Natural killer cell (primary cell): ENCODE measurements at regions not wholly inside any gene's neighbourhood (a gene's known extent, or its start where the extent isn't known, plus 50 kb on each side); places are given as distances from the start of the nearest gene placed in this dataset.
"Not testable (repeated sequence)": the region's sequence is repeated elsewhere in the genome, so short reads cannot be mapped to it uniquely, and the experiment has no call there.

ENCODE experiments used
- ATAC-seq, 3 donors: fragments of 150-1000 bp in 2 of 3; fragments of 200-7000 bp in 1 of 3; cut with Tn5 transposase; 1 replicate in 1 of 3; 2 replicates in 2 of 3; pipeline ENCODE4 v1.10.0; 2021; ENCODE audit warnings: mild to moderate bottlenecking in 2 of 3, moderate library complexity in 2 of 3
- DNase-seq, 2 donors: peaks; one replicate each; pipeline versions ENCODE4 v3.0.0 to v3.0.0-alpha.2; 2013 to 2021; ENCODE audit warnings: mixed read lengths in 1 of 2
- H3K27ac ChIP-seq: one replicate; pipeline ENCODE4 v1.5.1; 2013; ENCODE audit warnings: mild to moderate bottlenecking, low read length
- H3K27me3 ChIP-seq: one replicate; pipeline ENCODE4 v1.6.1; 2013; ENCODE audit warnings: low read length; ENCODE audit not compliant: control insufficient read depth, insufficient read depth
- H3K36me3 ChIP-seq: one replicate; pipeline ENCODE4 v1.6.1; 2013; ENCODE audit warnings: low read length; ENCODE audit not compliant: control insufficient read depth, insufficient read depth
- H3K4me1 ChIP-seq: one replicate; pipeline ENCODE4 v1.6.1; 2013; ENCODE audit warnings: low read length; ENCODE audit not compliant: control insufficient read depth, insufficient read depth
- H3K4me3 ChIP-seq: one replicate; pipeline ENCODE4 v1.5.1; 2013; ENCODE audit warnings: low read length
- H3K9me3 ChIP-seq: one replicate; pipeline ENCODE4 v1.6.1; 2013; ENCODE audit warnings: low read length; ENCODE audit not compliant: control insufficient read depth, insufficient read depth
- H3K27ac Mint-ChIP-seq, 2 donors: one replicate each; pipeline ENCODE4 v1.8.0; 2022; ENCODE audit warnings: mild to moderate bottlenecking in 2 of 2, mixed read lengths in 2 of 2, moderate library complexity in 1 of 2
- H3K27me3 Mint-ChIP-seq, 2 donors: one replicate each; pipeline ENCODE4 v1.8.0; 2022; ENCODE audit warnings: low read depth in 2 of 2, mixed read lengths in 2 of 2
- H3K36me3 Mint-ChIP-seq: one replicate; pipeline ENCODE4 v1.8.0; 2022; ENCODE audit warnings: mixed read lengths
- H3K4me1 Mint-ChIP-seq, 2 donors: one replicate each; pipeline ENCODE4 v1.8.0; 2022; ENCODE audit warnings: mixed read lengths in 2 of 2
- H3K4me3 Mint-ChIP-seq: one replicate; pipeline ENCODE4 v1.8.0; 2022; ENCODE audit warnings: mild to moderate bottlenecking, moderate library complexity, mixed read lengths
- H3K9me3 Mint-ChIP-seq, 2 donors: one replicate each; pipeline ENCODE4 v1.8.0; 2022; ENCODE audit warnings: mixed read lengths in 2 of 2
- WGBS: methylation state at CpG from one replicate; pipeline ENCODE4 v1.1.7; 2013; ENCODE audit warnings: missing lambda C conversion rate; ENCODE audit not compliant: insufficient coverage; 5-methylcytosine and 5-hydroxymethylcytosine counted together
- intact Hi-C: fragments of 100-400 bp; cut with micrococcal nuclease; formaldehyde crosslinking; loops from one replicate; pipeline ENCODE4 v1.14.2; 2022

GRCh38 chr21:9572782-9573181, 948.6 kb upstream of the TPTE start:
- H3K27ac ChIP-seq, H3K36me3 Mint-ChIP-seq, H3K27ac Mint-ChIP-seq, H3K36me3 ChIP-seq, H3K9me3 Mint-ChIP-seq, H3K4me3 ChIP-seq, H3K9me3 ChIP-seq, H3K4me1 ChIP-seq, H3K4me1 Mint-ChIP-seq, ATAC-seq, H3K27me3 ChIP-seq, H3K27me3 Mint-ChIP-seq, DNase-seq, H3K4me3 Mint-ChIP-seq, intact Hi-C loops: not testable (repeated sequence)
- 79% methylated on average over 1 of the region's 1 CpG for WGBS

- H3K9me3 ChIP-seq, H3K36me3 ChIP-seq, H3K4me1 ChIP-seq, ATAC-seq, H3K36me3 Mint-ChIP-seq, H3K27ac Mint-ChIP-seq, intact Hi-C loops, H3K9me3 Mint-ChIP-seq, H3K27ac ChIP-seq, H3K27me3 Mint-ChIP-seq, H3K4me1 Mint-ChIP-seq, H3K4me3 ChIP-seq, H3K27me3 ChIP-seq, DNase-seq, H3K4me3 Mint-ChIP-seq: not testable (repeated sequence)
- no CpG with 5 or more reads among the region's 1 CpG for WGBS
Observed at GRCh38 chr21:9573528-9573927, 947.9 kb upstream of the TPTE start.

- ATAC-seq, H3K36me3 Mint-ChIP-seq, H3K9me3 ChIP-seq, intact Hi-C loops, H3K27ac ChIP-seq, H3K27ac Mint-ChIP-seq, H3K4me3 ChIP-seq, H3K36me3 ChIP-seq, DNase-seq, H3K27me3 Mint-ChIP-seq, H3K9me3 Mint-ChIP-seq, H3K4me3 Mint-ChIP-seq, H3K27me3 ChIP-seq, H3K4me1 ChIP-seq, H3K4me1 Mint-ChIP-seq: not testable (repeated sequence)
- 82% methylated on average over 5 of the region's 17 CpGs for WGBS
Observed at GRCh38 chr21:9579275-9579674, 942.1 kb upstream of the TPTE start.

- H3K9me3 ChIP-seq, H3K27me3 Mint-ChIP-seq, H3K4me1 ChIP-seq, H3K9me3 Mint-ChIP-seq, H3K36me3 ChIP-seq, H3K27me3 ChIP-seq, H3K4me3 ChIP-seq, intact Hi-C loops, H3K27ac ChIP-seq, H3K27ac Mint-ChIP-seq, H3K4me3 Mint-ChIP-seq, H3K4me1 Mint-ChIP-seq, ATAC-seq, H3K36me3 Mint-ChIP-seq, DNase-seq: not testable (repeated sequence)
- WGBS = 42% methylated on average over 2 of the region's 3 CpGs
Observed at GRCh38 chr21:9587941-9588340, 933.4 kb upstream of the TPTE start.

- H3K36me3 Mint-ChIP-seq, H3K4me1 ChIP-seq, H3K9me3 Mint-ChIP-seq, H3K9me3 ChIP-seq, DNase-seq, H3K27ac ChIP-seq, H3K27me3 ChIP-seq, H3K27me3 Mint-ChIP-seq, H3K4me3 ChIP-seq, intact Hi-C loops, H3K4me3 Mint-ChIP-seq, H3K4me1 Mint-ChIP-seq, H3K36me3 ChIP-seq, ATAC-seq, H3K27ac Mint-ChIP-seq: not testable (repeated sequence)
- 75% methylated on average over 10 of the region's 24 CpGs for WGBS
Observed at GRCh38 chr21:9592591-9592990, 928.8 kb upstream of the TPTE start.

GRCh38 chr21:9593646-9594045, 927.7 kb upstream of the TPTE start:
- DNase-seq, H3K4me1 ChIP-seq, ATAC-seq, H3K36me3 Mint-ChIP-seq, H3K4me1 Mint-ChIP-seq, H3K27ac Mint-ChIP-seq, H3K4me3 Mint-ChIP-seq, H3K9me3 ChIP-seq, H3K4me3 ChIP-seq, intact Hi-C loops, H3K27ac ChIP-seq, H3K27me3 Mint-ChIP-seq, H3K36me3 ChIP-seq, H3K9me3 Mint-ChIP-seq, H3K27me3 ChIP-seq: not testable (repeated sequence)
- 72% methylated on average over 5 of the region's 27 CpGs for WGBS

- WGBS = 85% methylated on average over 13 of the region's 23 CpGs
- H3K4me3 Mint-ChIP-seq, H3K9me3 ChIP-seq, H3K36me3 ChIP-seq, intact Hi-C loops, DNase-seq, H3K36me3 Mint-ChIP-seq, H3K27me3 ChIP-seq, H3K4me3 ChIP-seq, H3K9me3 Mint-ChIP-seq, H3K4me1 ChIP-seq, H3K27ac Mint-ChIP-seq, H3K4me1 Mint-ChIP-seq, H3K27ac ChIP-seq, H3K27me3 Mint-ChIP-seq, ATAC-seq: not testable (repeated sequence)
Observed at GRCh38 chr21:9614011-9614410, 907.4 kb upstream of the TPTE start.

- H3K27me3 ChIP-seq, intact Hi-C loops, H3K4me1 ChIP-seq, H3K36me3 ChIP-seq, H3K9me3 ChIP-seq, H3K4me3 Mint-ChIP-seq, H3K9me3 Mint-ChIP-seq, ATAC-seq, DNase-seq, H3K4me3 ChIP-seq, H3K4me1 Mint-ChIP-seq, H3K27me3 Mint-ChIP-seq, H3K27ac Mint-ChIP-seq, H3K36me3 Mint-ChIP-seq, H3K27ac ChIP-seq: not testable (repeated sequence)
- WGBS = no CpG with 5 or more reads among the region's 2 CpGs
Observed at GRCh38 chr21:9621121-9621793, 900.1 kb upstream of the TPTE start.
